IMR-90 (cell line): ENCODE measurements at regions not wholly inside any gene's neighbourhood (a gene's known extent, or its start where the extent isn't known, plus 50 kb on each side); places are given as distances from the start of the nearest gene placed in this dataset.

Experiments
- ATAC-seq: fragments of 200-7000 bp; cut with Tn5 transposase; 2 replicates; pipeline ENCODE4 v1.9.1; 2020; ENCODE audit warnings: low read depth, mild to moderate bottlenecking, moderate library complexity
- BruUV-seq: library from RNA; stranded (reverse); fragments of 400-500 nt; replicated peaks from 2 replicates; lab custom pipeline; 2021; lab: Mats Ljungman, UMichigan
- CTCF ChIA-PET: fragments of 300-600 bp; formaldehyde crosslinking; extraction: SDS; loops from one replicate; lab custom pipeline; 2021; ENCODE audit warnings: antibody characterized with exemption; lab: Yijun Ruan, JAX
- POLR2A ChIA-PET: fragments of 300-600 bp; sonication (Branson Sonifier 250); formaldehyde crosslinking; loops from one replicate; lab custom pipeline; 2022; ENCODE audit warnings: antibody characterized with exemption; ENCODE audit not compliant: unreplicated experiment; lab: Charles Lee
- DNase-seq: peaks from one replicate; pipeline ENCODE4 v3.0.0; 2013
- H2AFZ ChIP-seq: replicated peaks from 2 replicates; pipeline ENCODE3; 2013; ENCODE audit warnings: low read length, mild to moderate bottlenecking; ENCODE audit not compliant: poor library complexity
- H2AK5ac ChIP-seq: 2 replicates; pipeline ENCODE4 v1.6.1; 2013; ENCODE audit warnings: low read depth, low read length, inconsistent platforms
- H2AK9ac ChIP-seq: replicated peaks from 2 replicates; pipeline ENCODE3; 2013; ENCODE audit warnings: mild to moderate bottlenecking, low read depth, low read length, moderate library complexity; ENCODE audit not compliant: poor library complexity
- H2BK120ac ChIP-seq: 2 replicates; pipeline ENCODE4 v1.6.1; 2013; ENCODE audit warnings: low read depth, low read length, inconsistent platforms
- H2BK15ac ChIP-seq: 3 replicates; pipeline ENCODE4 v1.6.1; 2013; ENCODE audit warnings: low read depth, low read length, inconsistent platforms
- H2BK20ac ChIP-seq: 2 replicates; pipeline ENCODE4 v1.6.1; 2013; ENCODE audit warnings: low read depth, mild to moderate bottlenecking, inconsistent platforms, low read length, moderate library complexity
- H2BK5ac ChIP-seq: 2 replicates; pipeline ENCODE4 v1.6.1; 2013; ENCODE audit warnings: mild to moderate bottlenecking, low read depth, low read length, inconsistent platforms; ENCODE audit not compliant: poor library complexity, severe bottlenecking
- H3K14ac ChIP-seq: replicated peaks from 2 replicates; pipeline ENCODE4 v1.6.1; 2013; ENCODE audit warnings: low read depth, low read length, inconsistent platforms
- H3K18ac ChIP-seq: 2 replicates; pipeline ENCODE4 v1.6.1; 2013; ENCODE audit warnings: low read depth, low read length, control low read depth
- H3K23ac ChIP-seq: 2 replicates; pipeline ENCODE4 v1.6.1; 2013; ENCODE audit warnings: low read depth, low read length, inconsistent platforms
- H3K27ac ChIP-seq: 2 replicates; pipeline ENCODE4 v1.5.1; 2013; ENCODE audit warnings: mild to moderate bottlenecking, control low read depth, low read length; ENCODE audit not compliant: insufficient read depth
- H3K27me3 ChIP-seq: 2 replicates; pipeline ENCODE4 v1.6.1; 2013; ENCODE audit warnings: low read length; ENCODE audit not compliant: control insufficient read depth, insufficient read depth
- H3K36me3 ChIP-seq: 2 replicates; pipeline ENCODE4 v1.6.1; 2013; ENCODE audit warnings: low read length, mixed read lengths; ENCODE audit not compliant: control insufficient read depth, insufficient read depth
- H3K4ac ChIP-seq: 2 replicates; pipeline ENCODE4 v1.6.1; 2013; ENCODE audit warnings: low read depth, low read length, inconsistent platforms
- H3K4me1 ChIP-seq: 2 replicates; pipeline ENCODE4 v1.6.1; 2013; ENCODE audit warnings: low read length, mixed read lengths; ENCODE audit not compliant: control insufficient read depth, insufficient read depth
- H3K4me2 ChIP-seq: 2 replicates; pipeline ENCODE4 v1.6.1; 2013; ENCODE audit warnings: low read depth, mild to moderate bottlenecking, control low read depth, low read length, moderate library complexity
- H3K4me3 ChIP-seq: 2 replicates; pipeline ENCODE4 v1.5.1; 2013; ENCODE audit warnings: low read depth, mild to moderate bottlenecking, control low read depth, low read length, moderate library complexity; ENCODE audit not compliant: insufficient read depth
- H3K56ac ChIP-seq: 2 replicates; pipeline ENCODE4 v1.6.1; 2013; ENCODE audit warnings: low read length, inconsistent platforms; ENCODE audit not compliant: insufficient read depth; ENCODE audit errors: extremely low read depth
- H3K79me1 ChIP-seq, 2 experiments: 2 replicates each; pipeline ENCODE4 v1.6.1; 2013; ENCODE audit warnings: low read length in 2 of 2, inconsistent platforms in 1 of 2, low read depth in 1 of 2
- H3K9ac ChIP-seq: 2 replicates; pipeline ENCODE4 v1.6.1; 2013; ENCODE audit warnings: low read depth, low read length, control low read depth
- H3K9me1 ChIP-seq: 2 replicates; pipeline ENCODE4 v1.6.1; 2013; ENCODE audit warnings: low read length, inconsistent platforms; ENCODE audit not compliant: insufficient read depth
- H3K9me3 ChIP-seq: 2 replicates; pipeline ENCODE4 v1.6.1; 2013; ENCODE audit warnings: low read length; ENCODE audit not compliant: control insufficient read depth, insufficient read depth
- H4K20me1 ChIP-seq: 2 replicates; pipeline ENCODE4 v1.6.1; 2013; ENCODE audit warnings: low read length, inconsistent platforms; ENCODE audit not compliant: insufficient read depth
- H4K5ac ChIP-seq: 2 replicates; pipeline ENCODE4 v1.6.1; 2013; ENCODE audit warnings: mild to moderate bottlenecking, low read depth, low read length, control low read depth
- H4K8ac ChIP-seq, 2 experiments: 2 replicates each; pipeline ENCODE4 v1.6.1; 2013; ENCODE audit warnings: low read depth in 2 of 2, low read length in 2 of 2, control low read depth in 1 of 2, inconsistent platforms in 1 of 2
- H4K91ac ChIP-seq: 2 replicates; pipeline ENCODE4 v1.6.1; 2013; ENCODE audit warnings: low read depth, low read length, inconsistent platforms; ENCODE audit not compliant: insufficient read depth
- BHLHE40 ChIP-seq: fragments of 150-350 bp; IDR thresholded peaks from 2 replicates; pipeline ENCODE4 v1.6.1; 2016; ENCODE audit warnings: mild to moderate bottlenecking, low read depth, low read length
- CEBPB ChIP-seq: IDR thresholded peaks from 2 replicates; pipeline ENCODE4 v1.6.1; 2012; ENCODE audit warnings: low read depth, low read length, improper control_type of control experiment
- CHD1 ChIP-seq: IDR thresholded peaks from 2 replicates; pipeline ENCODE4 v1.6.1; 2012; ENCODE audit warnings: low read depth, low read length, improper control_type of control experiment
- FOS ChIP-seq: fragments of 150-350 bp; IDR thresholded peaks from 2 replicates; pipeline ENCODE4 v1.6.1; 2016; ENCODE audit warnings: low read depth, low read length
- MAFK ChIP-seq: IDR thresholded peaks from 2 replicates; pipeline ENCODE4 v1.6.1; 2012; ENCODE audit warnings: low read depth, low read length, improper control_type of control experiment
- MAZ ChIP-seq: IDR thresholded peaks from 2 replicates; pipeline ENCODE4 v1.6.1; 2012; ENCODE audit warnings: low read depth, mild to moderate bottlenecking, low read length, improper control_type of control experiment, moderate library complexity, borderline replicate concordance
- MXI1 ChIP-seq: IDR thresholded peaks from 2 replicates; pipeline ENCODE4 v1.6.1; 2012; ENCODE audit warnings: low read depth, mild to moderate bottlenecking, low read length, moderate library complexity, borderline replicate concordance
- NFE2L2 ChIP-seq: fragments of 150-350 bp; IDR thresholded peaks from 2 replicates; pipeline ENCODE4 v1.6.1; 2016; ENCODE audit warnings: low read depth, mild to moderate bottlenecking, low read length
- POLR2A ChIP-seq: IDR thresholded peaks from 2 replicates; pipeline ENCODE4 v1.6.1; 2012; ENCODE audit warnings: mild to moderate bottlenecking, low read depth, low read length
- RAD21 ChIP-seq: IDR thresholded peaks from 2 replicates; pipeline ENCODE4 v1.6.1; 2012; ENCODE audit warnings: low read length, improper control_type of control experiment
- RCOR1 ChIP-seq: IDR thresholded peaks from 2 replicates; pipeline ENCODE4 v1.6.1; 2012; ENCODE audit warnings: mild to moderate bottlenecking, low read length, improper control_type of control experiment; ENCODE audit not compliant: insufficient replicate concordance
- RFX5 ChIP-seq: IDR thresholded peaks from 2 replicates; pipeline ENCODE4 v1.8.0; 2012; ENCODE audit warnings: low read depth, mild to moderate bottlenecking, low read length, moderate library complexity
- SMC3 ChIP-seq: fragments of 150-350 bp; IDR thresholded peaks from 2 replicates; pipeline ENCODE4 v1.6.1; 2016; ENCODE audit warnings: low read depth, mild to moderate bottlenecking, antibody characterized with exemption, low read length, moderate library complexity
- WGBS, 2 experiments: methylation state at CpG; one replicate each; pipeline versions ENCODE4 v1.1.5 to v1.1.7; 2013; ENCODE audit warnings: missing lambda C conversion rate in 2 of 2; ENCODE audit not compliant: insufficient read length in 1 of 2; ENCODE audit errors: extremely low coverage in 2 of 2; 5-methylcytosine and 5-hydroxymethylcytosine counted together
- dilution Hi-C: fragments of 300-500 bp; cut with HindIII; formaldehyde crosslinking; loops from one replicate; pipeline ENCODE4 v1.14.3; 2018; ENCODE audit warnings: low sequenced_read_pairs; ENCODE audit not compliant: unreplicated experiment
- in situ Hi-C: fragments of 300-500 bp; cut with MboI; formaldehyde crosslinking; loops from 3 replicates; pipeline ENCODE4 v1.14.3; 2019; ENCODE audit warnings: low sequenced_read_pairs, inconsistent platforms, mixed read lengths
- intact Hi-C: fragments of 100-400 bp; cut with micrococcal nuclease; formaldehyde crosslinking; loops from 2 replicates; pipeline ENCODE4 v1.10.0; 2022
- TF ChIP-seq, protein P1 (sequence below): fragments of 150-350 bp; IDR thresholded peaks from 2 replicates; pipeline ENCODE4 v1.6.1; 2017; ENCODE audit warnings: mild to moderate bottlenecking, antibody characterized with exemption, low read length, low read depth
- TF ChIP-seq, protein P2 (sequence below): conservative IDR thresholded peaks from 2 replicates; pipeline ENCODE4 v1.5.1; 2012; ENCODE audit warnings: mild to moderate bottlenecking, low read depth, low read length, improper control_type of control experiment
- TF ChIP-seq, protein P3 (sequence below): fragments of 150-350 bp; IDR thresholded peaks from 2 replicates; pipeline ENCODE4 v1.6.1; 2016; ENCODE audit warnings: low read depth, mild to moderate bottlenecking, low read length, moderate library complexity, borderline replicate concordance

DNA sequence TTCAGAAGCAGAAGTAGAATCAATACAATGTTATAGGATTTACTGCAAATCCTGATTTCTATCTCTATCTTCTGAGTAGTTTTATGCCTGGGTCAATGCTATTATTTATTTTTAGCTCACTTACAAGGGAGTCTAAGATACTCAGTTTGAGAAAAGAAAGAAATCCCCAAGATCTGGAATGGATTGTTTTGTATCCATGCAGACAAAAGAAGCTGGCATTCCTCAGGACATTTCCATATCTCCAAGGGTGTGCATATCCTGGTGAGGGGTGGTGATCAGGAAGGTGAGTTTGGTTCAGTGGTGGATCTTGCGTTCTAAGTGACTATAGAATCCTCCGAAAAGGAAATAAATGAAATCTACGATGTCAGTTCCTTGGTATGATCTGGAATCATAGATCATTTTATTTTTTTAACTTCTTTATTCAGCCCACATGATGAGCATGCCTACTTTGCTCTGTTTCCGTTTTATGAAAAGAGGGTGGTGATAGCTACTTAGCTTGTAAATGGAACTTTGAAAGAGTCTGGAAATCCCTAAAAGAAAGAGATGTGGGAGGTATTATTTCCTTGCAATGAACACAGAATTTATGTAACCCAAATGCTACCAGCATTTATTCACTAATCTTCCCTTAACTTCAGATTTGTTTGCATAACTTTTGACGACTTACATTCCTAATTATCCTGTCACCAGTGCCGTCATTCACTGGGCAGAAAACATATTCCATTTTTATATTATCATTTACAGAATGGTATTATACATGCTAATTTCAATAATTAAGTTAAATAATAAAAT is 81.1 kb upstream of the RAPGEF2 start:
- Histone ChIP-seq H3K18ac (no peak overlapping the region), H3K4me1 (no peaks in the 10 kb centered on the region), H4K8ac (no peak overlapping the region), H3K27me3 (no peaks in the 10 kb centered on the region), H3K23ac (no peak overlapping the region), H3K9me3 (no peaks in the 10 kb centered on the region), H3K36me3 (no peaks in the 10 kb centered on the region), H2AFZ (no peak overlapping the region), H3K4me3 (no peak overlapping the region), H3K4me2 (no peak overlapping the region), H3K4ac (no peak overlapping the region), H3K27ac (no peak overlapping the region), H3K79me1 (no peaks in the 10 kb centered on the region), H2AK9ac (no peak overlapping the region), H2BK15ac (no peak overlapping the region), H4K91ac (no peak overlapping the region), H3K56ac (no peak overlapping the region), H2BK20ac (no peak overlapping the region), H3K9ac (no peak overlapping the region), H2AK5ac (no peak overlapping the region), H4K20me1 (no peaks in the 10 kb centered on the region), H4K5ac (no peak overlapping the region), H2BK5ac (no peak overlapping the region), H3K14ac (no peak overlapping the region), H3K9me1 (no peaks in the 10 kb centered on the region), H2BK120ac (no peak overlapping the region)
- in situ Hi-C loops = no loop called here
- CTCF ChIA-PET = interaction anchor here (1.0 to 1.9 kb wide), 2 partner anchors 10 to 29 kb away, joined by 3 to 6 read pairs; no protein-coding TSS in a partner anchor
- TF ChIP-seq CHD1 (no peak), FOS (no peak), MAFK (no peak), MAZ (no peak), RCOR1 (no peak), POLR2A (no peak), BHLHE40 (no peak), RAD21 (no peak), MXI1 (no peak), NFE2L2 (no peak), RFX5 (no peak), SMC3 (no peak), CEBPB (no peak)
- TF ChIP-seq, protein P1, sequence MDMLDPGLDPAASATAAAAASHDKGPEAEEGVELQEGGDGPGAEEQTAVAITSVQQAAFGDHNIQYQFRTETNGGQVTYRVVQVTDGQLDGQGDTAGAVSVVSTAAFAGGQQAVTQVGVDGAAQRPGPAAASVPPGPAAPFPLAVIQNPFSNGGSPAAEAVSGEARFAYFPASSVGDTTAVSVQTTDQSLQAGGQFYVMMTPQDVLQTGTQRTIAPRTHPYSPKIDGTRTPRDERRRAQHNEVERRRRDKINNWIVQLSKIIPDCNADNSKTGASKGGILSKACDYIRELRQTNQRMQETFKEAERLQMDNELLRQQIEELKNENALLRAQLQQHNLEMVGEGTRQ = no peak
- TF ChIP-seq, protein P2, sequence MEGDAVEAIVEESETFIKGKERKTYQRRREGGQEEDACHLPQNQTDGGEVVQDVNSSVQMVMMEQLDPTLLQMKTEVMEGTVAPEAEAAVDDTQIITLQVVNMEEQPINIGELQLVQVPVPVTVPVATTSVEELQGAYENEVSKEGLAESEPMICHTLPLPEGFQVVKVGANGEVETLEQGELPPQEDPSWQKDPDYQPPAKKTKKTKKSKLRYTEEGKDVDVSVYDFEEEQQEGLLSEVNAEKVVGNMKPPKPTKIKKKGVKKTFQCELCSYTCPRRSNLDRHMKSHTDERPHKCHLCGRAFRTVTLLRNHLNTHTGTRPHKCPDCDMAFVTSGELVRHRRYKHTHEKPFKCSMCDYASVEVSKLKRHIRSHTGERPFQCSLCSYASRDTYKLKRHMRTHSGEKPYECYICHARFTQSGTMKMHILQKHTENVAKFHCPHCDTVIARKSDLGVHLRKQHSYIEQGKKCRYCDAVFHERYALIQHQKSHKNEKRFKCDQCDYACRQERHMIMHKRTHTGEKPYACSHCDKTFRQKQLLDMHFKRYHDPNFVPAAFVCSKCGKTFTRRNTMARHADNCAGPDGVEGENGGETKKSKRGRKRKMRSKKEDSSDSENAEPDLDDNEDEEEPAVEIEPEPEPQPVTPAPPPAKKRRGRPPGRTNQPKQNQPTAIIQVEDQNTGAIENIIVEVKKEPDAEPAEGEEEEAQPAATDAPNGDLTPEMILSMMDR = no peak
- TF ChIP-seq, protein P3, sequence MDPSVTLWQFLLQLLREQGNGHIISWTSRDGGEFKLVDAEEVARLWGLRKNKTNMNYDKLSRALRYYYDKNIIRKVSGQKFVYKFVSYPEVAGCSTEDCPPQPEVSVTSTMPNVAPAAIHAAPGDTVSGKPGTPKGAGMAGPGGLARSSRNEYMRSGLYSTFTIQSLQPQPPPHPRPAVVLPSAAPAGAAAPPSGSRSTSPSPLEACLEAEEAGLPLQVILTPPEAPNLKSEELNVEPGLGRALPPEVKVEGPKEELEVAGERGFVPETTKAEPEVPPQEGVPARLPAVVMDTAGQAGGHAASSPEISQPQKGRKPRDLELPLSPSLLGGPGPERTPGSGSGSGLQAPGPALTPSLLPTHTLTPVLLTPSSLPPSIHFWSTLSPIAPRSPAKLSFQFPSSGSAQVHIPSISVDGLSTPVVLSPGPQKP = no peak
- POLR2A ChIA-PET = no interaction called here
- DNase-seq = no peak
- no CpG with 5 or more reads among the region's 6 CpGs for WGBS, 2 experiments
- no peak for ATAC-seq
- dilution Hi-C loops = no loop called here
- intact Hi-C loops = no loop called here
- no TSS peak for BruUV-seq
